ENCODE measurements at regions not wholly inside any gene's neighbourhood (a gene's known extent, or its start where the extent isn't known, plus 50 kb on each side); places are given as distances from the start of the nearest gene placed in this dataset.

DNA sequence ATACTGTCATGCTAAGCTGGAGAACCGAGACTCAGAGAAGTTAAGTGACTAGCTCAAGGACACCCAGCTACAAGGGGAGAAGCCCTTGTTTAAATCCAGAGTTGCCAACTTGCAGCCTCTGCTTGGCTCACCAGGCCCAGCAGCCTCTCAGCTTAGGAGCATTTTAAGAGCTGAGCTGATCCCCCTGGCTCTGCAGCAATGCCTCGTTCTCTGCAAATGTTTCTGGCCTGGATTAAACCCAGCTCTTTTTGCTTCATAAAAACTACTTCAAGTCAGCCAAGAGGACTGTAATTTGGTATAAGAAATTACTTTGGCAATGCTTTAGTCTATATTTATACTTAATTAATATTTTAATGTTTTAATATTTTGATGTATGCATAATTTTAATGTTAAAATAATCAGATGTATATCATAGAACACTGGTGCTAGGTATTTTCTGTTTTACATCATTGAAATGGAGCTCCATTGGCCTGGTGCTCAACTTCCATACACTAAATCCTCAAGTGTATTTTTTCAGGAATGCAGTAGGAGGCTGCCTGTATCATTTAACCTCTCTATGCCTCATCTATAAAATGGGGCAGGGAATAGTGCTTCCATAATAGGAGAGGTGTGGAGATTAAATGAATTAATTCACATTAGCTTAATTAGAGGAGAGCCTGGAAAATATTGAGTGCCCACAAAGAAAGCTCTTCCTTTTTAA is 184.2 kb downstream of the EMX2 start:
- Histone ChIP-seq H3K4me1 (ENCODE audit: control insufficient read depth, insufficient read depth, low read length) (no peaks in the 10 kb centered on the region), H4K20me1 (ENCODE audit: control insufficient read depth, insufficient read depth) (no peaks in the 10 kb centered on the region), H2AFZ (ENCODE audit: control insufficient read depth, low read depth, low read length) (no peak overlapping the region), H3K79me2 (ENCODE audit: control insufficient read depth, insufficient read depth, low read length) (no peaks in the 10 kb centered on the region), H3K4me2 (ENCODE audit: control insufficient read depth, insufficient read depth) (no peak overlapping the region), H3K9ac (ENCODE audit: control insufficient read depth, insufficient read depth, low read length) (no peak overlapping the region), H3K4me3 (no peak overlapping the region), H3K27ac (ENCODE audit: control insufficient read depth, insufficient read depth) (no peak overlapping the region), H3K9me3 (replicated peaks; ENCODE audit: control insufficient read depth, insufficient read depth, low read length) (no peaks in the 10 kb centered on the region; the same call in 2 of the 3 replicates), H3K27me3 (replicated peaks in 1 of 2; ENCODE audit: control insufficient read depth in 2 of 2, insufficient read depth in 2 of 2, low read length in 1 of 2) (peaks cover 0 to 2% of the 10 kb centered on the region in 2 experiments; a peak in 2 of 4 replicates), H3K36me3 (ENCODE audit: control insufficient read depth in 2 of 2, insufficient read depth in 2 of 2, low read length in 1 of 2) (no peaks in the 10 kb centered on the region)
- intact Hi-C loops (cut with micrococcal nuclease; ENCODE audit: unreplicated experiment): no loop called here
- no TSS peak for BruUV-seq (replicated peaks)
- ATAC-seq (no peak), DNase-seq (ENCODE audit: low read depth, low spot score) (no peak), FAIRE-seq (no peak)
- ChIA-PET RAD21 (ENCODE audit: unreplicated experiment) (interaction anchor here (0.5 to 1.3 kb wide), 3 partner anchors 21 to 47 kb away, joined by 3 read pairs; no protein-coding TSS in a partner anchor), POLR2A (no interaction called here), CTCF (interaction anchor here (0.9 to 1.0 kb wide), 2 partner anchors 12 to 36 kb away, joined by 3 to 4 read pairs; no protein-coding TSS in a partner anchor), SMC1A (ENCODE audit: uncharacterized antibody, unreplicated experiment) (interaction anchor here (0.8 to 1.6 kb wide), 5 partner anchors 10 to 68 kb away, joined by 3 to 4 read pairs (median 4); no protein-coding TSS in a partner anchor)
- WGBS (ENCODE audit: insufficient coverage, insufficient replicate concordance, low lambda C conversion rate, missing lambda C conversion rate): 0% methylated on average over 2 of the region's 2 CpGs
- in situ Hi-C loops (cut with MboI): no loop called here
- no peak for TF ChIP-seq RB1 (IDR thresholded peaks at IDR 0.05; ENCODE audit: borderline replicate concordance)

DNA sequence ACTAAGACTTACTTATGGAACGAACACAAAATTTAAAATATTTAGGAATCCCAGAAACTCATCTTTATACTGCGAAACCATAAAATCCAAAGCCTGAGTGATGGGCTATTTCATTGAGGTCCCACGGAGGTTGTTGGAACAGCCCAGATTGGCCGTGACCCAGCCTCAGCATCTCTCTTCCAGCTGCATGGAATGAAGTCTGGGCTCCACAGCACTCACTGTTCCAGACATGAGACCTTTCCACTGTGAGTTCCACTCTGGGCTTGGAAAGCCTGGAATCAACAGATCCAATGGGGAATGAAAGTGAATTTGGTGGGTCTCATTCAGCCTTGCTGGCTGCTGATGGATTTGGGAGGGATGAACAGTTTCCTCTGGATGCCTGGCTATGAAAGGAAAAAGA is 184.9 kb downstream of the EMX2 start:
- Histone ChIP-seq H3K4me1 (ENCODE audit: control insufficient read depth, insufficient read depth, low read length) (no peaks in the 10 kb centered on the region), H3K27ac (ENCODE audit: control insufficient read depth, insufficient read depth) (no peak overlapping the region), H3K79me2 (ENCODE audit: control insufficient read depth, insufficient read depth, low read length) (no peaks in the 10 kb centered on the region), H3K9ac (ENCODE audit: control insufficient read depth, insufficient read depth, low read length) (no peak overlapping the region), H3K36me3 (ENCODE audit: control insufficient read depth in 2 of 2, insufficient read depth in 2 of 2, low read length in 1 of 2) (no peaks in the 10 kb centered on the region), H3K27me3 (replicated peaks in 1 of 2; ENCODE audit: control insufficient read depth in 2 of 2, insufficient read depth in 2 of 2, low read length in 1 of 2) (peaks cover 0 to 2% of the 10 kb centered on the region in 2 experiments; a peak in 2 of 4 replicates), H3K4me2 (ENCODE audit: control insufficient read depth, insufficient read depth) (no peak overlapping the region), H2AFZ (ENCODE audit: control insufficient read depth, low read depth, low read length) (no peak overlapping the region), H4K20me1 (ENCODE audit: control insufficient read depth, insufficient read depth) (no peaks in the 10 kb centered on the region), H3K4me3 (no peak overlapping the region), H3K9me3 (replicated peaks; ENCODE audit: control insufficient read depth, insufficient read depth, low read length) (no peaks in the 10 kb centered on the region; the same call in 2 of the 3 replicates)
- TF ChIP-seq CHD1 (IDR thresholded peaks at IDR 0.05; ENCODE audit: low read depth, low read length) (no peak), SP1 (IDR thresholded peaks at IDR 0.05; ENCODE audit: low read depth, low read length) (no peak), RBBP5 (conservative IDR thresholded peaks at IDR 0.05) (no peak), MTA3 (IDR thresholded peaks at IDR 0.05; ENCODE audit: borderline replicate concordance, low read length) (no peak), POU2F2 (IDR thresholded peaks at IDR 0.05; ENCODE audit: borderline replicate concordance, low read depth, low read length) (no peak), BCL3 (IDR thresholded peaks at IDR 0.05; ENCODE audit: borderline replicate concordance, insufficient read depth, low read depth, low read length, poor library complexity, severe bottlenecking) (no peak), TCF12 (IDR thresholded peaks at IDR 0.05; ENCODE audit: low read depth, low read length) (no peak)
- in situ Hi-C loops (cut with MboI) (no loop called here), intact Hi-C loops (cut with micrococcal nuclease; ENCODE audit: unreplicated experiment) (no loop called here)
- ChIA-PET CTCF (no interaction called here), RAD21 (ENCODE audit: unreplicated experiment) (no interaction called here), SMC1A (ENCODE audit: uncharacterized antibody, unreplicated experiment) (interaction anchor here (1.4 to 1.6 kb wide), 2 partner anchors 20 to 69 kb away, joined by 4 read pairs; no protein-coding TSS in a partner anchor), POLR2A (no interaction called here)
- FAIRE-seq (no peak), DNase-seq (ENCODE audit: low read depth, low spot score) (no peak), ATAC-seq (no peak)
- WGBS (ENCODE audit: insufficient coverage, insufficient replicate concordance, low lambda C conversion rate, missing lambda C conversion rate): 22% methylated on average over 4 of the region's 4 CpGs
- no TSS peak for BruUV-seq (replicated peaks)

Data from GM12878 (cell line).